HG03108 (cell line): ENCODE measurements at regions not wholly inside any gene's neighbourhood (a gene's known extent, or its start where the extent isn't known, plus 50 kb on each side); places are given as distances from the start of the nearest gene placed in this dataset.
"Not testable (repeated sequence)": the region's sequence is repeated elsewhere in the genome, so short reads cannot be mapped to it uniquely, and the experiment has no call there.

ENCODE experiments used
- ATAC-seq: cut with Tn5 transposase; IDR thresholded peaks from one replicate; pipeline ENCODE4 v1.9.1; 2021; ENCODE audit warnings: moderate library complexity; ENCODE audit not compliant: unreplicated experiment

- no peak for ATAC-seq
These were observed 356.9 kb downstream of the NDFIP2 start for GRCh38 chr13:79837741-79838450.

DNA sequence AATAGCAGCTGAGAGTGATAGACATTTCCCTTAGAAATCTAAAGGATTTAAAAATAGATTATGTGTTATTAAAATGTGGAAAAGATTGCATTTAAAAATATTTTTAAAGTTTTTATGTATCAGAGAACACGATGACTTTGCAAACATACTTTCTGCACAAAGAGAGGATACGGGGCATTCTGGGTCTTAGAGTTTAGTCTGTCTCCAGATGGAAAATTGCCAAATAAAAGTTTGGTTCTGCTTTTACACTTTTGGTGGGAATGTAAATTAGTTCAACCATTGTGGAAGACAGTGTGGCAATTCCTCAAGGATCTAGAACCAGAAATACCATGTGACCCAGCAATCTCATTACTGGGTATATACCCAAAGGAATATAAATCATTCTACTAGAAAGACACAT lies 355.2 kb downstream of the NDFIP2 start:
- ATAC-seq: not testable (repeated sequence)

- ATAC-seq: no peak
These were observed 353.9 kb downstream of the NDFIP2 start for GRCh38 chr13:79834876-79835275.

GRCh38 chr13:79833991-79834390 lies 353.0 kb downstream of the NDFIP2 start:
- ATAC-seq: no peak

GRCh38 chr13:79831556-79831955 lies 350.6 kb downstream of the NDFIP2 start:
- no peak for ATAC-seq

GRCh38 chr13:79830945-79831344 lies 350.0 kb downstream of the NDFIP2 start:
- ATAC-seq: no peak

GRCh38 chr13:79830426-79830825 lies 349.5 kb downstream of the NDFIP2 start:
- ATAC-seq: no peak

GRCh38 chr13:79829880-79830279 lies 348.9 kb downstream of the NDFIP2 start:
- no peak for ATAC-seq

GRCh38 chr13:79825959-79826358 lies 345.0 kb downstream of the NDFIP2 start:
- ATAC-seq: no peak

- ATAC-seq: no peak
These were observed 334.1 kb downstream of the NDFIP2 start for GRCh38 chr13:79815041-79815440.

DNA sequence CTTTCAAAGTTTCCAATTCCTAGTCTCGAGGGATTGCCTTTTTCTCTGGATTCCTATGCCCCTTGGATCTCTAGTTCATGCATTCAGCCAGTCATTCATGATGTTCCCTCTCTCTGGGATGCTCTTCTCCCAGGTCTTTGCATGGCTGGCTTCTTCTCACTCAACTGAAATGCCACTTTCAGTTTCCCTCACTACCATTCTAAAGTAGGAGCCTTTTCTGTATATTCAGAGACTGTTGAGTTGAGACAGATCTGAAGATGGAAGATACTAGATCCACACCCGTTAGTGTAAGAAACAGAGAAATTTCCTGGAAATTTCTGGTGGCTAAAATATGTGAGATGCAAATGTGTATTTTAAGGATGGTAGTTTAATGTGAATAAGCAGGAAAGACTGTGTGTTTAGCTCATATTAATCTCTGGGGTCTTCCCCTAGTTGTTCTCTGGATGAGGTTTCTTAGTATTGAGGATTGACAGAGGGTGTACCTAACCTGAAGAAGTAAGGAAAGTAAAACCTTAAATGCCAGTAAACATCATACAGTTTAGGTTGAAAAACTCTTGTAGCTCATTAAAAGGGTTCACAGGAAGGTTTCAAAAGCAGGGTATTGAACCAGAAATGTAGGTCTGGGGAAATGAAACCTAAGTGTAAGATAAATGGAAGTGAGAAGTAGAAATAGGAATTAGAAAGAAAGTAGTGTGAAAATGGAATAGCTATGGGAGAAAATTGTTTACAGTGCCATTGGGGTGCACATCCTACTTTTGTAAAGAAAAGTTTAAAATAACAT lies 331.3 kb downstream of the NDFIP2 start:
- ATAC-seq: peak; percentile 70

DNA sequence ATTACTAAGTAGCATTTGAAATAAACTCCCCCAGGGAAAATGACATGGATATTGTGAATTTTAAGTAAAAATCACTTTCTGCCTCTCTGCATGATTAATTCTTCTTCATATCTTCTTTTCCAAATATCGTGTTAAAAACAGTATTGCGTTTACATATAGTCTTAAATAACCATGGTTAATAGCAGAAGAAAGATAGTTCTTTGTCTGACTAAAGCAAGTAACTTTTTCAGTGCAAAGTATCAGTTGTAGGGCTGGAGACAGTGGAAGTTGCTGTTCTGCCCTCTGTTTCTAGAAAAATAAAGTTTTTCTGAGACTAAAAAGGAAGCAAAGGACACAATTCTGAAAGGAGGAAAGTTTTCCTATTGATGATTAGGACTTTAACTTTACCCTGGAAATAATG lies 330.2 kb downstream of the NDFIP2 start:
- no peak for ATAC-seq

- no peak for ATAC-seq
These were observed 329.7 kb downstream of the NDFIP2 start for GRCh38 chr13:79810669-79811068.

- ATAC-seq: no peak
These were observed 329.1 kb downstream of the NDFIP2 start for GRCh38 chr13:79810018-79810417.

- ATAC-seq: no peak
These were observed 327.5 kb downstream of the NDFIP2 start for GRCh38 chr13:79808475-79808874.

DNA sequence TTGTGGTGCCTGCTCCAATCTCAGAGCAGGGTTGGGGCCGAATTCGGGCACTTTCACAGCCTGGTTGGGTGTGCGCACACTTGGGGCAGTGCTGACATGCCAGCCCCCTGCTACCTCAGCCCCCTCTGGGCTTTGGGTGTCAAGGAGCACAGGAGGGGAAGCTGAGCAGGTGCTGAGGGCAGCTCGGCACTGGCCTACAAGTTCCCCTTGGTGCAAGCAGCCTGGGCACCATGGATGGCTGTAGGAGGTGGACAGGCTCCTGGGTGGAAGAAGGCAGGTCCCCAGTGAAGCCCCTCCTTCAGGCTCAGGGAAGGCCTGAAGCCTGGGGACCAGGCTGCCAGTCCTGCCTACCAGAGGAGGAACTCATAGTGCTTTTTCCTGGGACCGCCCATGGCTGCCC lies 326.6 kb downstream of the NDFIP2 start:
- no peak for ATAC-seq

GRCh38 chr13:79806821-79807220 lies 325.9 kb downstream of the NDFIP2 start:
- ATAC-seq: no peak

GRCh38 chr13:79805317-79805716 lies 324.4 kb downstream of the NDFIP2 start:
- ATAC-seq: no peak

- ATAC-seq: peak; percentile 66
These were observed 323.0 kb downstream of the NDFIP2 start for GRCh38 chr13:79803989-79804388.

DNA sequence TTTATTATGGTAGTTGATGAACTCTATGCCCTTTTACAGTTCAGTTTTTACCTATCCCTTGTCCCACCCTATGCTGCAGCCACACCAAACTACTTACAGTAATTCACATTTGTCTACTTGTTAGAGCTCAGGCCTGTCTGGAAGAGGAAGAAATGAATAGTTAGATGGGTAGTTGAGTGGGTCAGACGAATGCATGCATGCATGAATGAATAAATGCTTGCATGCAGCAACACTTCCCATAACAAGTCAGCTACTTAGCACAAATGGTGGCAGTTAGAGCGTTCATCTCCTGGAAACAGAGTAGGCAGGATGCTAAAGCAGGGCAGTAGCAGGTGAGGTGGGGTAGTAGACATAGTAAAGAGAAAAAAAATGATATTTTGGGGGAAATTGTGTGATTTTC lies 322.3 kb downstream of the NDFIP2 start:
- ATAC-seq: no peak

- no peak for ATAC-seq
These were observed 321.6 kb downstream of the NDFIP2 start for GRCh38 chr13:79802389-79803085.
